ENCODE measurements at regions not wholly inside any gene's neighbourhood (a gene's known extent, or its start where the extent isn't known, plus 50 kb on each side); places are given as distances from the start of the nearest gene placed in this dataset.
"Not testable (repeated sequence)": the region's sequence is repeated elsewhere in the genome, so short reads cannot be mapped to it uniquely, and the experiment has no call there.

- DNase-seq = no peak
- in situ Hi-C loops (cut with MboI; ENCODE audit: low pct_unique_long_range_greater_than_20kb, low sequenced_read_pairs) = no loop called here
These were observed 407.8 kb downstream of the LIG4 start for GRCh38 chr13:107807306-107808073.

GRCh38 chr13:107806726-107807125 is 408.6 kb downstream of the LIG4 start:
- DNase-seq = no peak
- in situ Hi-C loops (cut with MboI; ENCODE audit: low pct_unique_long_range_greater_than_20kb, low sequenced_read_pairs) = no loop called here

GRCh38 chr13:107803822-107804495 is 411.4 kb downstream of the LIG4 start:
- peak; percentile 8 for DNase-seq
- in situ Hi-C loops (cut with MboI; ENCODE audit: low pct_unique_long_range_greater_than_20kb, low sequenced_read_pairs) = no loop called here

- in situ Hi-C loops (cut with MboI; ENCODE audit: low pct_unique_long_range_greater_than_20kb, low sequenced_read_pairs) = no loop called here
- no peak for DNase-seq
These were observed 413.7 kb downstream of the LIG4 start for GRCh38 chr13:107801621-107802020.

- no peak for DNase-seq
- in situ Hi-C loops (cut with MboI; ENCODE audit: low pct_unique_long_range_greater_than_20kb, low sequenced_read_pairs) = no loop called here
These were observed 416.3 kb downstream of the LIG4 start for GRCh38 chr13:107799001-107799400.

GRCh38 chr13:107790397-107790796 is 424.9 kb downstream of the LIG4 start:
- no peak for DNase-seq
- in situ Hi-C loops (cut with MboI; ENCODE audit: low pct_unique_long_range_greater_than_20kb, low sequenced_read_pairs) = no loop called here

DNA sequence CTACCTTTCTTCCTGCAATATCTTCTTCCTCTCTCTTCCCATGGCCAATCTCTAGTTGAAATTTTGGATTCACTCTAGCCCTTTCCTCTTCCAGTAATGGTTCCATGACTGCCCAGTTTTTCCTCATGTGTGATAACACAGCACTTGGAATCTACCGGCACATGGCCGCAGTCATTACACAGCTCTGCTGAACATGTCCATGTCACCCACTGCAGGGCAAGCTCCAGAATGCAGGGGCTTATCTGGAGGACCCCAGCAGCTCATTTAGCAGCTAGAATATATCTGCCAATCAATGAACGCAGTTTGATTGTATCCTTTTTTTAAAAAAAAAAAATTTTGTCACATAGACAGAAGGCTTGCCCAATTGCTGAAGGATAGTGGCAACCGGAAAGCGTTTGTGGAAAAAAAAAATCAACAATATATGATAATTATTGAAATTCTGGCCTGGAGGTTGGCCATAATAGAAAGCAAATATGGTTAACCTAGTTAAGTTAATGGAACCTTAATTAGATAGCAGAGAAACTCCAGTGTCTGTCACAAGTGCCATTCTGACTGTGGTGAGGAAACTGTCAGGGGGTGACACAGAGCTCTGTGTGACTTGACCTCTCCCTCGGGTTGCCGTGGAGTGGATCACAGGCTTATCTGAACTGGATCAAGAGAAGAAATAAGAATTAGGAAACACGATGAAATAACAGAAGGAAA is 426.7 kb downstream of the LIG4 start:
- in situ Hi-C loops (cut with MboI; ENCODE audit: low pct_unique_long_range_greater_than_20kb, low sequenced_read_pairs) = no loop called here
- no peak for DNase-seq

GRCh38 chr13:107782646-107783045 is 432.7 kb downstream of the LIG4 start:
- DNase-seq; in situ Hi-C loops (cut with MboI; ENCODE audit: low pct_unique_long_range_greater_than_20kb, low sequenced_read_pairs): not testable (repeated sequence)

DNA sequence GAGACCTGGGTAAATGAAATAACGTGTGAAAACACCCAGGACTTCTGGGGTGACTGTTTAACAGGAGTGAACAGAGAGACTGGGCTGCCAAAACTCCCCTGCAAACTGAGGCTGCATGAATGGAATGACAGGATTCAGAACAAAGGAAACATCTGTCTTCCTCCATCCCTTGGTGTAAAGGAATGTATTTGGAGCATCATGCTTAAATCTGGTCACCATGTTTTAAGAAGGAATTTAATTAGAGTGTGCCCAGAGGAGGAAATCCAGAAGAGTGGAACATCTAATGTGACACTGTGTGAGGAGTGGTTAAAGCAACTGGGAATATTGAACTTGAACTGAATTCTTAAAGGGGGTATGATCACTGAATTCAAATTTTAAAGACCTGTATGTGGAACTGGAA is 437.2 kb downstream of the LIG4 start:
- in situ Hi-C loops (cut with MboI; ENCODE audit: low pct_unique_long_range_greater_than_20kb, low sequenced_read_pairs) = no loop called here
- DNase-seq = no peak

DNA sequence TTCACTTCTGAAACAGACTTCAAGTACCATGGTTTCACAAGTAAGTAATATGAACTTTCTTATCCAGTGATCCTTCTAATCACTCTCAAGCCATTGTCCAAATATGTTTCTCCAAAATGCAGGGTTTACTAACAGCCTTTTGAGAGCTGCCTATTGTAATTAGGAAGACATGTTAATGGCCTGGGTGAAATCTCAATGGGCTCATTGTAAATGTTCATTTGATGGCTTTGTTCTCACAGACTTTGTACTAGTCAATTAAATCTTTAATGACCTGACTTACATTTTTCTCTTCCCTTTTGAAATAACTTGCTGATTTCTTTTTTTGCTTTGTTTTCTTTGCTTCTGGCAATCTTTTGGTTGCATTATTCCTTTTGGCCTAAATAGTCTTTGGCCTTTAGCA is 444.8 kb downstream of the LIG4 start:
- DNase-seq = no peak
- in situ Hi-C loops (cut with MboI; ENCODE audit: low pct_unique_long_range_greater_than_20kb, low sequenced_read_pairs) = no loop called here

GRCh38 chr13:107767119-107767518 is 448.2 kb downstream of the LIG4 start:
- DNase-seq = no peak
- in situ Hi-C loops (cut with MboI; ENCODE audit: low pct_unique_long_range_greater_than_20kb, low sequenced_read_pairs) = no loop called here

DNA sequence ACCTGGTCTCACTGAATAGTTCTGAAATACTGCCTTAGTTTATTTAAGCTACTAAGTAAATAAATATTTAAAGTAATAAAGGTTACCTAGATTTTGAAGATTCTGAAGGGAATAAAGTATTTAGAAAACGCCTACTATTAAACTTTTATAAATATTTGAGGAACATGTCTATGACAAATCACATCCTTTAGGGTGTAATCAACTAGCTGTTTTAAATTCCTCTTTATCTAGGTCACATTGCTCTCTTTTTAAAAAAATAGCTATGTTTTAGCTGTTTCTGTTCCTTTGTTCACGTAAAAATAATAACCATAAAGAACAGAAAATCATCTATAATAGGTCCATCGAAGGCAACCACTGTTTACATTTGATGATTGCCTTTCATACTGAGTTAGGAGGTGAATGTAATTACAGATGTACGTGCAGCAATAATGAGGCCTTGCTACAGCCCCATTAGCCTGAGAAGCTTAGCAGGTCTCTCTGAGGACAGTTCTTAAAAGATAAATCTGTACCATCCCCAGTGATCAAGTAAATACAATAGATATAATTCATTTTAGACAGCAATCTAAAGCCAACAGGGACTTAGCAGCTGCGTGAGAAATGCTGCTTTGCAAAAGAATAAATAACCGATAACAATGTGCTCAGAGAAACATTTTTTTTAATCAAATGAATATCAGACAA is 449.5 kb downstream of the LIG4 start:
- DNase-seq = no peak

DNA sequence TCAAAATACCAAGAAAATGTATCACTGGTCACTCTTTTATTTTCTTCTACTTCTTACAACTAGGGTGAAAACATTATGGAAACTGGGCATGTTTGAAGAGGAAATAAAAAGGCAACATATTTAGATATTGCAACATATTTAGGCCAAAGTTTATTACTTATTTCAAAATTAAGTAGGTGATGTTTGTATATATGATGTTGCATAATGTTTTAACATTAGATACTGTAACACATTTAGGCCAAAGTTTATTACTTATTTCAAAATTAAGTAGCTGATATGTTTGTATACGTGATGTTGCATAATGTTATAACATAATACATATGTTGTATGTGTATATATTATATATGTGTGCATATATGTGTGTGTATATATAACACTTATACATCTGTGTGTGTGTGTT is 451.3 kb downstream of the LIG4 start:
- in situ Hi-C loops (cut with MboI; ENCODE audit: low pct_unique_long_range_greater_than_20kb, low sequenced_read_pairs) = no loop called here
- no peak for DNase-seq

More for the DNA sequence above, 449.5 kb downstream of the LIG4 start:
- in situ Hi-C loops (cut with MboI; ENCODE audit: low pct_unique_long_range_greater_than_20kb, low sequenced_read_pairs) = no loop called here

DNA sequence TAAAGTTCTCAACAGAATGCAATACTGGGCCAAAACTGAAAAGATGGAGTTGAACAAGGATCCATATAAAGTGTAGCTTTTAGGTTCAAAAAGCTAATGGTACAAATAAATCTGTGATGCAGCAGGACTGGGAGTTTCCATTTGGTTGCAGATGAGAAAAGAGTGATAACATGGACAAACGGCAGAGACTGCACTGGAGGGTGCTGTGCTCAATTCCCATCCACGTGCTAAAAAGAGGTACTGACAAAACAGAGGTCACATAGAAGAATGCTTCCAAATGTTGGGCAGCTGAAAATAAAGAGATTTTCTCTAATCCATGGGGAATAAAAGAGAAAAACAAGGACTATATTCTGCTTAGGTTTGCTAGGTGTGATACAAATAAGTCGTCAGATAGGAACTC is 461.6 kb downstream of the LIG4 start:
- no peak for DNase-seq
- in situ Hi-C loops (cut with MboI; ENCODE audit: low pct_unique_long_range_greater_than_20kb, low sequenced_read_pairs) = no loop called here

GRCh38 chr13:107753291-107753690 is 462.0 kb downstream of the LIG4 start:
- no peak for DNase-seq
- in situ Hi-C loops (cut with MboI; ENCODE audit: low pct_unique_long_range_greater_than_20kb, low sequenced_read_pairs) = no loop called here

GRCh38 chr13:107743983-107744382 is 471.4 kb downstream of the LIG4 start:
- in situ Hi-C loops (cut with MboI; ENCODE audit: low pct_unique_long_range_greater_than_20kb, low sequenced_read_pairs) = no loop called here
- DNase-seq = no peak

DNA sequence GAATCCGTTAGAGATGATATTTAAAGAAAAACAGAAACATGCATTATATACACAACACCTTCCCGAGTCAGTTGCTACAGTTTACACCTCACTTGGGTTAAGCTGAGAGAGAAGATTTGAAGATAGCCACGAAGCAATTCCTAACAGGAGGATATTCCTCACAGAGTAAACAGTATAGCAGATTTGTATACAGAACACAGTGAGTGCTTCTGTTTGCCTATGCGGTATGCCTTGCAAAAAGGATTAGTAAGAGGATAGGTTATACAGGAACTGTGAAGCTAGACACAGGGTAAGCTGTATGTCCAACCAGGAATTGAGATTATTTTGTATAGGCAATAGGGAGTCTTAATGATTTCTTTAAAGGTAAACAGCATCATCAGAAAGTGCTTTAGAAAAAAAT is 471.8 kb downstream of the LIG4 start:
- no peak for DNase-seq
- in situ Hi-C loops (cut with MboI; ENCODE audit: low pct_unique_long_range_greater_than_20kb, low sequenced_read_pairs) = no loop called here

DNA sequence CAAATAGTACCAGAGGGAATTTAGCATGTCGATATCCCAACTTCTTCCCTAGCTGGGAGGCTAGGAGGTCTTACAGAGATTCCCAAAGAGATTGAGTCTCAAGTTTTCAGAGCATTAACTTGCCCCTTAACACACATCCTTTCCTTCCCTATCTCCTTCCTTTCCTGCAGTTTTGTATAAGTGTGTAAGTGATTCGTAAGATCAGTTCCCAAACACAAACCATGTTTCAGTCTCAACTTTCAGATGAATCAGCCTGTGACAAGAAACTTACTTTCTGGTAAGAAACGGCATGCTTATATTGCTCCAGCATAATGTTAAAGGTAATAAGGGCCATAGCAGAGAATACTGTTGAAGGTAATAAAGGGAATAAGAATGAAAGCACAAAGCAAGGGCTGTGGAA is 472.2 kb downstream of the LIG4 start:
- DNase-seq = no peak
- in situ Hi-C loops (cut with MboI; ENCODE audit: low pct_unique_long_range_greater_than_20kb, low sequenced_read_pairs) = no loop called here

- DNase-seq = no peak
- in situ Hi-C loops (cut with MboI; ENCODE audit: low pct_unique_long_range_greater_than_20kb, low sequenced_read_pairs) = no loop called here
These were observed 472.8 kb downstream of the LIG4 start for GRCh38 chr13:107742544-107742943.

- in situ Hi-C loops (cut with MboI; ENCODE audit: low pct_unique_long_range_greater_than_20kb, low sequenced_read_pairs) = no loop called here
- DNase-seq = no peak
These were observed 477.3 kb downstream of the LIG4 start for GRCh38 chr13:107738004-107738403.

Data from KBM-7 (cell line).